Colonic mucosa (tissue), 4 donors: ENCODE measurements at regions not wholly inside any gene's neighbourhood (a gene's known extent, or its start where the extent isn't known, plus 50 kb on each side); places are given as distances from the start of the nearest gene placed in this dataset.

Experiments
- DNase-seq: peaks from one replicate; pipeline ENCODE4 v3.0.0-alpha.2; 2020
- H3K27ac ChIP-seq: fragments of 200-600 bp; one replicate; pipeline ENCODE4 v1.8.0; 2021
- H3K27me3 ChIP-seq: fragments of 200-600 bp; one replicate; pipeline ENCODE4 v1.8.0; 2021
- H3K36me3 ChIP-seq: fragments of 200-600 bp; one replicate; pipeline ENCODE4 v1.8.0; 2021
- H3K4me1 ChIP-seq: fragments of 200-600 bp; one replicate; pipeline ENCODE4 v1.8.0; 2021; ENCODE audit warnings: mild to moderate bottlenecking
- H3K4me3 ChIP-seq: fragments of 200-600 bp; one replicate; pipeline ENCODE4 v1.8.0; 2021
- H3K9ac ChIP-seq, 2 donors: one replicate each; pipeline ENCODE4 v1.7.0; 2013; ENCODE audit warnings: control low read depth in 2 of 2, low read depth in 2 of 2, low read length in 2 of 2
- H3K9me3 ChIP-seq: fragments of 200-600 bp; one replicate; pipeline ENCODE4 v1.8.0; 2021
- intact Hi-C: fragments of 100-400 bp; cut with DNase I; formaldehyde crosslinking; loops from one replicate; pipeline ENCODE4 v1.14.1; 2022
- TF ChIP-seq, protein P1 (sequence below): fragments of 200-600 bp; IDR thresholded peaks from one replicate; pipeline ENCODE4 v1.8.0; 2022; ENCODE audit warnings: antibody characterized with exemption, mild to moderate bottlenecking
- donor health status: healthy.
- donor health status: DM: no; HTN: no; CAD: no.
- donor health status: DM: no; HTN: no; CAD: no.

DNA sequence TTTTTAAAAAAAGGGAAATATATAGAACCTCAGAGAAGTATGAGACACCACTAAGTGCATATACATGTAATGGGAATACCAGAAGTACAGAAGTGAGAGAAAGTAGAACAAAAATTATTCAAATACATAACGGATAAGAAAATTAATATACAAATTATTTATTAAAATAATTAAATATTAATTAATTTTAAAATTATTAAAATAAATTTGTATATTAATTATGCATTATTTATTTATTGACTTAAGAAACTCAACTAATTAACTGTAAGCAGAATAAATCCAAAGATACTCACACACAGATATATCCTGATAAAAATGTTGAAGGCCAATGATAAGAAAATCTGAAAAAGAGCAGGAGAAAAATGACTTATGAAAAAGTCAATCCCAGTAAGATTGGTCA, 1333.5 kb upstream of the CELF2 start:
- no peak for DNase-seq
- intact Hi-C loops: no loop called here
- Histone ChIP-seq H3K36me3 (no peaks in the 10 kb centered on the region), H3K9me3 (no peaks in the 10 kb centered on the region), H3K27ac (no peak overlapping the region), H3K27me3 (no peaks in the 10 kb centered on the region), H3K9ac (no peak overlapping the region), H3K4me3 (no peak overlapping the region), H3K4me1 (no peaks in the 10 kb centered on the region)
- TF ChIP-seq, protein P1, sequence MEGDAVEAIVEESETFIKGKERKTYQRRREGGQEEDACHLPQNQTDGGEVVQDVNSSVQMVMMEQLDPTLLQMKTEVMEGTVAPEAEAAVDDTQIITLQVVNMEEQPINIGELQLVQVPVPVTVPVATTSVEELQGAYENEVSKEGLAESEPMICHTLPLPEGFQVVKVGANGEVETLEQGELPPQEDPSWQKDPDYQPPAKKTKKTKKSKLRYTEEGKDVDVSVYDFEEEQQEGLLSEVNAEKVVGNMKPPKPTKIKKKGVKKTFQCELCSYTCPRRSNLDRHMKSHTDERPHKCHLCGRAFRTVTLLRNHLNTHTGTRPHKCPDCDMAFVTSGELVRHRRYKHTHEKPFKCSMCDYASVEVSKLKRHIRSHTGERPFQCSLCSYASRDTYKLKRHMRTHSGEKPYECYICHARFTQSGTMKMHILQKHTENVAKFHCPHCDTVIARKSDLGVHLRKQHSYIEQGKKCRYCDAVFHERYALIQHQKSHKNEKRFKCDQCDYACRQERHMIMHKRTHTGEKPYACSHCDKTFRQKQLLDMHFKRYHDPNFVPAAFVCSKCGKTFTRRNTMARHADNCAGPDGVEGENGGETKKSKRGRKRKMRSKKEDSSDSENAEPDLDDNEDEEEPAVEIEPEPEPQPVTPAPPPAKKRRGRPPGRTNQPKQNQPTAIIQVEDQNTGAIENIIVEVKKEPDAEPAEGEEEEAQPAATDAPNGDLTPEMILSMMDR: no peak

DNA sequence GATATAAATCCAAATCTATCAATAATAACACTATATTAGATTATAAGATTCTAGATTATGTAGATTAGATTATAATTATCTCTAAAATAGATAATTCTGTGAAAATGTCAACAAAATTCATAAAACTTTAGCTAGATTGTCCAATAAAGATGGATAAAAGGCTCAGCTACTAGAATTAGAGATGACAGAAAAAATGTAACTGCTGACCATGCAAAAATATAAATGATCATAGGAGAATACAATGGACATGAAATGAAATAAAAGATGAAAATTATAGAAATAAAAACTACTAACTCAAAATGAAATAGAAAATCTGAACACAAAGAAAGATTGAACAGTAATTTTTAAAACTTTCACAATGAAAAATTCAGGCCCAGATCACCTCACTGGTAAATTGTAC, 1332.1 kb upstream of the CELF2 start:
- Histone ChIP-seq H3K27ac (no peak overlapping the region), H3K4me1 (no peaks in the 10 kb centered on the region), H3K36me3 (no peaks in the 10 kb centered on the region), H3K27me3 (no peaks in the 10 kb centered on the region), H3K4me3 (no peak overlapping the region), H3K9ac (no peak overlapping the region), H3K9me3 (no peaks in the 10 kb centered on the region)
- TF ChIP-seq, protein P1: no peak
- intact Hi-C loops: no loop called here
- DNase-seq: no peak

GRCh38 chr10:9688711-9689110, 1329.0 kb upstream of the CELF2 start:
- H3K9me3 ChIP-seq: no peaks in the 10 kb centered on the region
- no peak overlapping the region for H3K4me3 ChIP-seq
- H3K36me3 ChIP-seq: no peaks in the 10 kb centered on the region
- H3K4me1 ChIP-seq: no peaks in the 10 kb centered on the region
- TF ChIP-seq, protein P1: no peak
- no peak for DNase-seq
- H3K27me3 ChIP-seq: no peaks in the 10 kb centered on the region
- no peak overlapping the region for H3K9ac ChIP-seq
- intact Hi-C loops: no loop called here
- H3K27ac ChIP-seq: no peak overlapping the region

DNA sequence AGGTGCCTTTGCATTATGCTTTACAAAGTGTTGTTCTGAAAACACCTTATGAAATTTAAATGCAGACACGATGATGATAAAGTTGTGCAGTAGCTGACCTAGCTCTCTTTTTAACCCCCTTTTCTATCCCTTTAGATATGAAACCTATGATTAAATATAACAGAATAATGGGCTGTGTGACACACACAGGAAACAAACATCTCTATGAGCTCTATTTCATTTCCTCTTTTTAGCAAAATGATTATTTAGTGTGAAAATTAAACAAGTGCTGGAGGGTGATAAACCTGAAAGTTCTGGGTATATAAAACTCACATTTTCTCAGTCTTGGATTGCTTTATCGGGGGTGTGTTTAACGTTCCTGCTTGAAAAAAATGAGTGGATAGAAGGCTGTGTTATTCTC, 1310.5 kb upstream of the CELF2 start:
- H3K4me1 ChIP-seq: no peaks in the 10 kb centered on the region
- DNase-seq: no peak
- intact Hi-C loops: no loop called here
- no peaks in the 10 kb centered on the region for H3K36me3 ChIP-seq
- H3K27me3 ChIP-seq: no peaks in the 10 kb centered on the region
- H3K27ac ChIP-seq: no peak overlapping the region
- TF ChIP-seq, protein P1: no peak
- H3K9ac ChIP-seq: no peak overlapping the region
- no peaks in the 10 kb centered on the region for H3K9me3 ChIP-seq
- no peak overlapping the region for H3K4me3 ChIP-seq

DNA sequence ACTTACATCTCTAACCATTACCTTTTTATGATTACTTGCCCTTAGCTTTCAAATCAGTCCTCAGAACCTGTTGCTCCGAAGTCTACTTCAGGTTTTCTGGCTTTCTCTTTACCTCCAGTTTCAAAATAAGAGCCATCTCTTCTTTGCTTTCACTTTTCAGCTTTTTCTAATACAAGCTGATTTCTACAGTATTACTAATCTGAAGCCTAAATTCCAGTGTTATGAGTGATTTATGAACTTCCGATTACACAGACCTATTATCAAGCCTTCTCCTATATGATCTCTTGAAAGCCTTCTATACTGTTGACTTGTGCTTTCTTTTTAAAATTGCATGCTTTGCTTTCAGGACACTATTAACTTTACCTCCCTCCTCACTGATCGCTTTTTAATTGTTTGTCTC, 1307.8 kb upstream of the CELF2 start:
- no peak overlapping the region for H3K27ac ChIP-seq
- no peaks in the 10 kb centered on the region for H3K27me3 ChIP-seq
- H3K36me3 ChIP-seq: no peaks in the 10 kb centered on the region
- no peak overlapping the region for H3K4me3 ChIP-seq
- TF ChIP-seq, protein P1: no peak
- H3K9me3 ChIP-seq: no peaks in the 10 kb centered on the region
- no peak overlapping the region for H3K9ac ChIP-seq
- DNase-seq: no peak
- intact Hi-C loops: no loop called here
- no peaks in the 10 kb centered on the region for H3K4me1 ChIP-seq

DNA sequence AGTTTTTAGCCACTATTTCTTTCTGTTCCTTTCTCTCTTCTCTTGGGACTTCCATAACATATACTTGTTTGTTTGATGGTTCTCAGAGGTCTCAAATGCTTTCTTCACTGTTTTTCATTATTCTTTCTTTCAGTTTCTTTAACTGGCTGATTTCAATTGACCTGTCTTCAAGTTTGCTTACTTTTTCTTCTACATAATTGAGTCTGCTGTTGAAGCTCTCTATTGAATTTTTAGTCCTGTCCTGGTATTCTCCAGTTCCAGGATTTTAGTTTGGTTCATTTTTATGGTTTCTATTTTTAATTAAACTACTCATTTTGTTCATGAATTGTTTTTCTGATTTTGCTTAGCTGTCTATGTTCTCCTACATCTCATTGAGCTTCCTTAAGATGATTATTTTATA, 1305.3 kb upstream of the CELF2 start:
- DNase-seq: no peak
- Histone ChIP-seq H3K27ac (no peak overlapping the region), H3K4me1 (no peaks in the 10 kb centered on the region), H3K27me3 (no peaks in the 10 kb centered on the region), H3K9me3 (no peaks in the 10 kb centered on the region), H3K9ac (no peak overlapping the region), H3K36me3 (no peaks in the 10 kb centered on the region), H3K4me3 (no peak overlapping the region)
- intact Hi-C loops: no loop called here
- TF ChIP-seq, protein P1: no peak
